CD8-positive, alpha-beta memory T cell (primary cell): ENCODE measurements at regions not wholly inside any gene's neighbourhood (a gene's known extent, or its start where the extent isn't known, plus 50 kb on each side); places are given as distances from the start of the nearest gene placed in this dataset.
"Not testable (repeated sequence)": the region's sequence is repeated elsewhere in the genome, so short reads cannot be mapped to it uniquely, and the experiment has no call there.

ENCODE experiments used
- CTCF ChIA-PET: fragments of 350-600 bp; sonication (Branson Sonifier 250); formaldehyde crosslinking; loops from one replicate; lab custom pipeline; 2021; ENCODE audit warnings: antibody characterized with exemption; lab: Charles Lee
- POLR2A ChIA-PET: fragments of 350-600 bp; sonication (Branson Sonifier 250); formaldehyde crosslinking; loops from one replicate; lab custom pipeline; 2021; ENCODE audit warnings: antibody characterized with exemption; lab: Charles Lee
- DNase-seq, 5 donors: peaks; one replicate each; pipeline versions ENCODE4 v3.0.0 to v3.0.0-alpha.2; 2020 to 2022; ENCODE audit warnings: mixed read lengths in 1 of 5
- H3K27ac ChIP-seq: one replicate; pipeline ENCODE4 v1.7.0; 2013; ENCODE audit warnings: low read depth, mild to moderate bottlenecking, low read length, moderate library complexity
- H3K27me3 ChIP-seq: 2 replicates; pipeline ENCODE4 v1.7.0; 2013; ENCODE audit warnings: low read length, mild to moderate bottlenecking; ENCODE audit not compliant: insufficient read depth, poor library complexity, severe bottlenecking
- H3K36me3 ChIP-seq: 2 replicates; pipeline ENCODE4 v1.7.0; 2013; ENCODE audit warnings: mild to moderate bottlenecking, low read length, moderate library complexity; ENCODE audit not compliant: insufficient read depth
- H3K4me1 ChIP-seq: 2 replicates; pipeline ENCODE4 v1.7.0; 2013; ENCODE audit warnings: mild to moderate bottlenecking, low read length, moderate library complexity; ENCODE audit not compliant: insufficient read depth
- H3K4me3 ChIP-seq: 2 replicates; pipeline ENCODE4 v1.7.0; 2013; ENCODE audit warnings: mild to moderate bottlenecking, low read length
- H3K9me3 ChIP-seq: 2 replicates; pipeline ENCODE4 v1.7.0; 2013; ENCODE audit warnings: mild to moderate bottlenecking, low read length
- H3K27ac Mint-ChIP-seq, 8 donors: one replicate each; pipeline ENCODE4 v1.8.0; 2020 to 2021; ENCODE audit warnings: mixed read lengths in 8 of 8, mild to moderate bottlenecking in 6 of 8, inconsistent platforms in 3 of 8, moderate library complexity in 3 of 8
- H3K27me3 Mint-ChIP-seq, 2 donors: one replicate each; pipeline ENCODE4 v1.8.0; 2020 to 2021; ENCODE audit warnings: mixed read lengths in 2 of 2, mild to moderate bottlenecking in 1 of 2, moderate library complexity in 1 of 2
- H3K36me3 Mint-ChIP-seq, 3 donors: one replicate each; pipeline ENCODE4 v1.8.0; 2020 to 2021; ENCODE audit warnings: mixed read lengths in 3 of 3, inconsistent platforms in 1 of 3, mild to moderate bottlenecking in 1 of 3
- H3K4me1 Mint-ChIP-seq, 3 donors: one replicate each; pipeline ENCODE4 v1.8.0; 2020 to 2021; ENCODE audit warnings: mixed read lengths in 3 of 3, inconsistent platforms in 1 of 3, mild to moderate bottlenecking in 1 of 3
- H3K4me3 Mint-ChIP-seq, 7 donors: one replicate each; pipeline ENCODE4 v1.8.0; 2020 to 2021; ENCODE audit warnings: mixed read lengths in 7 of 7, mild to moderate bottlenecking in 6 of 7, moderate library complexity in 4 of 7, inconsistent platforms in 2 of 7
- H3K9me3 Mint-ChIP-seq, 5 donors: one replicate each; pipeline ENCODE4 v1.8.0; 2020 to 2022; ENCODE audit warnings: mixed read lengths in 5 of 5, mild to moderate bottlenecking in 3 of 5, moderate library complexity in 2 of 5, inconsistent platforms in 1 of 5

DNA sequence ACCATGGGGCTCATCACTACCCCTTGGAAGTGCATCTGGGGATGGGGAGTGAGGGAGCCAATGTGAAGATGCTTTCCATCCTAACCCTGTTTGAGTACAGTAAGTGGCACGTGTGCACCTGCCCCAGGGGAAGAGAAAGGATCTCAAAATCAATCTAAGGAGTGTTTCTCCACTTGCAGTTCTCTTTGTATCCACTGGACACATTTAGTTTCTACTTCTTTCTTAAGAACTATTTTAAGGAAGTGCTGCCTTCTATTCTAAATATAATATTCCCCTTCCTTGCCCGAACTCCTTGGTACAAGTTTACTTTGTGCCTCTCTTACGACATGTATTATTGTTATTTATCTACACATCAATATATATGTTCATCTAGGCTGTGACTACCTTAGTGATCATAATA lies 73.8 kb downstream of the TTC6 start:
- CTCF ChIA-PET = no interaction called here
- no peak overlapping the region for H3K27ac Mint-ChIP-seq
- POLR2A ChIA-PET = no interaction called here
- no peaks in the 10 kb centered on the region for H3K27me3 Mint-ChIP-seq
- no peak for DNase-seq
- Histone ChIP-seq H3K4me3 (no peak overlapping the region), H3K4me1 (no peaks in the 10 kb centered on the region), H3K27ac (no peak overlapping the region), H3K9me3 (no peaks in the 10 kb centered on the region), H3K36me3 (no peaks in the 10 kb centered on the region), H3K27me3 (no peaks in the 10 kb centered on the region)
- H3K36me3 Mint-ChIP-seq = no peaks in the 10 kb centered on the region
- peaks cover 0 to 7% (median 5%) of the 10 kb centered on the region in 5 donors for H3K9me3 Mint-ChIP-seq
- no peaks in the 10 kb centered on the region for H3K4me1 Mint-ChIP-seq
- no peak overlapping the region for H3K4me3 Mint-ChIP-seq

- Mint-ChIP-seq H3K9me3 (peaks cover 2 to 18% (median 9%) of the 10 kb centered on the region in 5 donors), H3K4me1 (no peaks in the 10 kb centered on the region), H3K4me3 (no peak overlapping the region), H3K27me3 (no peaks in the 10 kb centered on the region), H3K27ac (no peak overlapping the region), H3K36me3 (no peaks in the 10 kb centered on the region)
- no peak overlapping the region for H3K4me3 ChIP-seq
- no peaks in the 10 kb centered on the region for H3K9me3 ChIP-seq
- DNase-seq = no peak
- H3K36me3 ChIP-seq = no peaks in the 10 kb centered on the region
- H3K27me3 ChIP-seq = no peaks in the 10 kb centered on the region
- no peaks in the 10 kb centered on the region for H3K4me1 ChIP-seq
- no peak overlapping the region for H3K27ac ChIP-seq
- ChIA-PET POLR2A (no interaction called here), CTCF (no interaction called here)
These were observed 78.0 kb downstream of the TTC6 start for GRCh38 chr14:37673439-37673838.

GRCh38 chr14:37678916-37679315 lies 83.5 kb downstream of the TTC6 start:
- no peaks in the 10 kb centered on the region for H3K36me3 ChIP-seq
- Mint-ChIP-seq H3K9me3 (peaks cover 6 to 27% (median 8%) of the 10 kb centered on the region in 5 donors), H3K4me1 (no peaks in the 10 kb centered on the region), H3K27me3 (no peaks in the 10 kb centered on the region), H3K27ac (no peak overlapping the region), H3K36me3 (no peaks in the 10 kb centered on the region), H3K4me3 (no peak overlapping the region)
- no peaks in the 10 kb centered on the region for H3K4me1 ChIP-seq
- no peak for DNase-seq
- H3K4me3 ChIP-seq = no peak overlapping the region
- CTCF ChIA-PET = no interaction called here
- POLR2A ChIA-PET = no interaction called here
- no peak overlapping the region for H3K27ac ChIP-seq
- no peaks in the 10 kb centered on the region for H3K27me3 ChIP-seq
- H3K9me3 ChIP-seq = no peaks in the 10 kb centered on the region

DNA sequence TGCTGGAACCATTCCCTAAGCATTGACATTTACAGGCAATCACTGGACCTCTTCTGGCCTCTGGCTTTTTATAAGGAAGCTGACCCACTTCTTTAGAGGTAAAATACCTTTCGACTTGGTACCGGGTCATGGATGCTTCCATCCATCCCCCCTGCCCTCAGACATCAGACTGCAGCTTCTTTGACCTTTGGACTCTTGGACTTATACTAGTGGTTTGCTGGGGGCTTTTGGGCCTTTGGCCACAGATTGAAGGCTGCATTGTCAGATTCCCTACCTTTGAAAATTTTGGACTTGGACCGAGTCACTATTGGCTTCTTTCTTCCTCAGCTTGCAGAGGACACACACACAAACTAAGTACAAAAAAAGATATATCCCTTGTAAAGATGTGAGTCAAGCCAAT lies 86.1 kb downstream of the TTC6 start:
- CTCF ChIA-PET = no interaction called here
- no peaks in the 10 kb centered on the region for H3K9me3 ChIP-seq

GRCh38 chr14:37692680-37693079 lies 97.3 kb downstream of the TTC6 start:
- H3K27me3 Mint-ChIP-seq, H3K27ac Mint-ChIP-seq, H3K4me1 Mint-ChIP-seq, DNase-seq, H3K27me3 ChIP-seq, H3K9me3 ChIP-seq, H3K36me3 ChIP-seq, CTCF ChIA-PET, H3K4me1 ChIP-seq, H3K4me3 ChIP-seq, H3K36me3 Mint-ChIP-seq, H3K27ac ChIP-seq, H3K4me3 Mint-ChIP-seq, POLR2A ChIA-PET: not testable (repeated sequence)
- peaks cover 9 to 50% (median 13%) of the 10 kb centered on the region in 5 donors for H3K9me3 Mint-ChIP-seq

More for the DNA sequence above, 86.1 kb downstream of the TTC6 start:
- Mint-ChIP-seq H3K9me3 (peaks cover 8 to 20% (median 10%) of the 10 kb centered on the region in 5 donors), H3K27me3 (no peaks in the 10 kb centered on the region), H3K27ac (no peak overlapping the region), H3K4me1 (no peaks in the 10 kb centered on the region), H3K4me3 (no peak overlapping the region), H3K36me3 (no peaks in the 10 kb centered on the region)
- H3K27ac ChIP-seq = no peak overlapping the region
- POLR2A ChIA-PET = no interaction called here
- no peak overlapping the region for H3K4me3 ChIP-seq
- H3K4me1 ChIP-seq = no peaks in the 10 kb centered on the region
- DNase-seq = no peak
- no peaks in the 10 kb centered on the region for H3K36me3 ChIP-seq
- no peaks in the 10 kb centered on the region for H3K27me3 ChIP-seq

GRCh38 chr14:37693420-37693819 lies 98.0 kb downstream of the TTC6 start:
- CTCF ChIA-PET, H3K4me3 ChIP-seq, H3K4me1 Mint-ChIP-seq, H3K36me3 Mint-ChIP-seq, H3K27ac Mint-ChIP-seq, H3K4me3 Mint-ChIP-seq, DNase-seq, POLR2A ChIA-PET, H3K27me3 Mint-ChIP-seq, H3K9me3 ChIP-seq, H3K27me3 ChIP-seq, H3K4me1 ChIP-seq, H3K36me3 ChIP-seq, H3K27ac ChIP-seq: not testable (repeated sequence)
- peaks cover 9 to 49% (median 11%) of the 10 kb centered on the region in 5 donors for H3K9me3 Mint-ChIP-seq

- no peaks in the 10 kb centered on the region for H3K27me3 ChIP-seq
- Mint-ChIP-seq H3K9me3 (peaks cover 8 to 39% (median 11%) of the 10 kb centered on the region in 5 donors), H3K4me1 (no peaks in the 10 kb centered on the region), H3K36me3 (no peaks in the 10 kb centered on the region), H3K27ac (no peak overlapping the region), H3K27me3 (no peaks in the 10 kb centered on the region), H3K4me3 (no peak overlapping the region)
- no peaks in the 10 kb centered on the region for H3K36me3 ChIP-seq
- DNase-seq = no peak
- no peaks in the 10 kb centered on the region for H3K9me3 ChIP-seq
- H3K27ac ChIP-seq = no peak overlapping the region
- no peaks in the 10 kb centered on the region for H3K4me1 ChIP-seq
- H3K4me3 ChIP-seq = no peak overlapping the region
- ChIA-PET CTCF (no interaction called here), POLR2A (no interaction called here)
These were observed 100.4 kb downstream of the TTC6 start for GRCh38 chr14:37695866-37696265.

DNA sequence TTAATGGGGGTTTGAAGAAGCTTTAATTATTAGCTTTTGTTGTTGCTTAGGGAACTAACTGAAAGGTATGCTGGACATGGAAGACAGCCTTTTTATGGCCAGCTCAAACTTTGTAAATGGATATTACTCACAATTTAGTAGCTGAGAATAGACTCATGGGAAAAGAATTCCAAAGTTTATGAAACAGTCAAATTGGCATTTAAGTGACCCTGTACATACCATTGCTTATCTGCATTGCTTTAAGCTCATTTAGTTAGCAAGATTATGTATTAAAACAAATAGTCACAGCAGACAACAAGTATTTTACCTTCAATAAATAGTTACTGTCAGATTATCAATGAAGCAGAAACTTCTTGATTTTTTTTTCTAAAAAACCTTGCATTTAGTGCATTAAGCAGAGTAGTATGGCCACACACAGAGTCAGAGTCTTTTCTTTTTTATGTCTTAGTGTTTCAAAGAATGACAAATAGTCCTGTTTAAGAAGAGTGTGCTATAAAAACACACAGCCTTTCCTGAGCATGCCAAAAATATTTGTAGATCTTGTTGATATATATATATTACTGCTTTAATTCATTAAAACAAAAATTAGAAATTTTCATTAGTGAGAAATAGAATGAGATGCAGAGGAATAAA lies 102.2 kb downstream of the TTC6 start:
- Histone ChIP-seq H3K4me1 (no peaks in the 10 kb centered on the region), H3K36me3 (no peaks in the 10 kb centered on the region), H3K9me3 (no peaks in the 10 kb centered on the region), H3K27me3 (no peaks in the 10 kb centered on the region), H3K27ac (no peak overlapping the region), H3K4me3 (no peak overlapping the region)
- Mint-ChIP-seq H3K27ac (no peak overlapping the region), H3K4me1 (no peaks in the 10 kb centered on the region), H3K9me3 (peaks cover 3 to 31% (median 8%) of the 10 kb centered on the region in 5 donors), H3K27me3 (peaks cover 0 to 2% of the 10 kb centered on the region in 2 donors), H3K36me3 (no peaks in the 10 kb centered on the region), H3K4me3 (no peak overlapping the region)
- ChIA-PET POLR2A (no interaction called here), CTCF (no interaction called here)
- no peak for DNase-seq
